ENCODE measurements at regions not wholly inside any gene's neighbourhood (a gene's known extent, or its start where the extent isn't known, plus 50 kb on each side); places are given as distances from the start of the nearest gene placed in this dataset.

DNA sequence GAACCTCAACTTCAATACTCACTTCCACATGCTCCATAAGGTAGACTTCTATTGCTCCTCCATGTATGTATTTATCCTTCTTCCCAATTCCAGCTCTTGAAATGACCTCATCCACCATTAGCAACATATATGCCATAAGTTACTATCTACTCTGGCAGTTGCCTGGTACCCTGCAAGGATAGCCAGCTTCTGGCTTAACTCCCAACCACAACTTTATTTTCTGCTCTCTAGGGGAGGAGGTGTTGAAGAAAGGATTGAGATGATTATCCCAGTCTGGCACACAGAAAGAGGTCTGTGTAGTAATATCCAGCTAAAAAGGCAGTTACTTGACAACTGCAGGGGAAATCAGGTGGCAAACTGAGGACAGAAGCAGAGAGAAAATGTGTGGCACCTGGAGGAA is 71.5 kb upstream of the MDM1 start:
- Histone ChIP-seq H3K27ac (ENCODE audit: insufficient read depth, low read length, poor library complexity, severe bottlenecking) (no peak overlapping the region), H3K36me3 (ENCODE audit: control insufficient read depth, insufficient read depth, low read length) (no peaks in the 10 kb centered on the region), H3K4me3 (ENCODE audit: insufficient read depth, low read depth, low read length, poor library complexity, severe bottlenecking) (no peak overlapping the region), H3K27me3 (replicated peaks; ENCODE audit: control insufficient read depth, insufficient read depth, low read length, poor library complexity, severe bottlenecking) (no peaks in the 10 kb centered on the region), H3K4me1 (ENCODE audit: control insufficient read depth, insufficient read depth, low read length, poor library complexity, severe bottlenecking) (no peaks in the 10 kb centered on the region), H3K9me3 (ENCODE audit: control insufficient read depth, low read length) (no peaks in the 10 kb centered on the region)
- DNase-seq = no peak

DNA sequence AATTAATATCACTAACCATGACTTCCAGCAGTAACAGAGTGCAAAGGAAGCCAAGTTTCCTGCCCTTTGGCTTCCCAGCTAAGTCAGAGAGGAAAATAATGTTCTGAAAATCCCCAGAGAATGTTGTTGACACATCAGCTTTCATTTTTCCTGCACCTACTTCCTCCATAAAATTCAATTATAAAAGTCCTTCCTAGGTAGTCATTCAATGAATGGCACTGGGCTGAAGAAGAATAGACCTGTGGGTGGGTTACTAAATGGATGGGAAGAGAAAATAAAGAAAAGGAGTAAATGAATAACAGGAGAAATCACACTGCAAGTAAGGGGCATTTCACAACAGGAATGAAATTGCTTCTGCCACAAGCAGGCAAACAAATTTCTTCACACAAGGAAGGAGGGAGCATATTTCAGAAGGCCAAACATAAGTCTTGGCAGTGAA is 73.2 kb upstream of the MDM1 start:
- Histone ChIP-seq H3K36me3 (ENCODE audit: control insufficient read depth, insufficient read depth, low read length) (no peaks in the 10 kb centered on the region), H3K27ac (ENCODE audit: insufficient read depth, low read length, poor library complexity, severe bottlenecking) (no peak overlapping the region), H3K4me1 (ENCODE audit: control insufficient read depth, insufficient read depth, low read length, poor library complexity, severe bottlenecking) (no peaks in the 10 kb centered on the region), H3K27me3 (replicated peaks; ENCODE audit: control insufficient read depth, insufficient read depth, low read length, poor library complexity, severe bottlenecking) (no peaks in the 10 kb centered on the region), H3K4me3 (ENCODE audit: insufficient read depth, low read depth, low read length, poor library complexity, severe bottlenecking) (no peak overlapping the region), H3K9me3 (ENCODE audit: control insufficient read depth, low read length) (no peaks in the 10 kb centered on the region)
- DNase-seq = no peak

DNA sequence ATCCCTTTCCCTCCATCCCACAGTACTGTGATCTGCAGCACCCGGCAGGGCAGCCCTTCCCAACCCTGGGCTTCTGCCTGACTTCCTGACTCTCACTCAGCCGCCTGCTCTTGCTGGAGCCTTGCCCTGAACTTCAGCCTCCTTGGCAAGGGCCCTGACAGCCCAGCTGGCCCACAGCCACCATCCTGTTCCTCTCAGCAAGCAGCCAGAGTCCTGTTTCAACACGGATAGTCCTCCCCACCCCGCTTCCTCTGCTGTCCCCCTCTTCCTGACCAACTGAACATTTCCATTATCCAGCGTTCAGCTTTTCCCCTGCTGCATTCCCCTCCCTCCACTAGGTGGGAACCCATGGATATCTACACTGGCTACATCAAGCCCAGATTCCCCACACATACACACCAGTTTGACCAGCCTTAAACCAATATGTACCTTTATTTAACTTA is 74.0 kb upstream of the MDM1 start:
- no peaks in the 10 kb centered on the region for H3K9me3 ChIP-seq (ENCODE audit: control insufficient read depth, low read length)
- DNase-seq = no peak
- no peaks in the 10 kb centered on the region for H3K27me3 ChIP-seq (replicated peaks; ENCODE audit: control insufficient read depth, insufficient read depth, low read length, poor library complexity, severe bottlenecking)
- no peak overlapping the region for H3K4me3 ChIP-seq (ENCODE audit: insufficient read depth, low read depth, low read length, poor library complexity, severe bottlenecking)
- no peaks in the 10 kb centered on the region for H3K4me1 ChIP-seq (ENCODE audit: control insufficient read depth, insufficient read depth, low read length, poor library complexity, severe bottlenecking)
- H3K36me3 ChIP-seq (ENCODE audit: control insufficient read depth, insufficient read depth, low read length) = no peaks in the 10 kb centered on the region
- H3K27ac ChIP-seq (ENCODE audit: insufficient read depth, low read length, poor library complexity, severe bottlenecking) = no peak overlapping the region

DNA sequence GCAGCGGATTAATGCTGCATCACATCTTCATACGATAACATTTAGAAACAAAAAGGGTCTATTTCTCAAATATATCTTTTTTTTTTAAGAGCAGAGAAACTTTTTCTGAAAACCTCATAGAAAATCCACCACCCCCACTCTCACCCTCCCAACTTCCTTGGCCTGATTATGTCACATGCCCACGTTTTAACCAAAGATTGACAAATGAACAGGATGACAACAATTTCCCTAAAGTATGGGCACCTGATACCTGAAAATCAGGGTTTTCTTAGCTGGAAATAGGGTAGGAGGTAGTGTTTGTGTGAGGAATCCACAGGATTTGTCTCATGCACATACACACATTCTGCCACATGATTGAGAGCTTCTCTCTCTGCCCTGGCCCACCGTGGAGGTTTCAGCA is 74.7 kb upstream of the MDM1 start:
- H3K4me3 ChIP-seq (ENCODE audit: insufficient read depth, low read depth, low read length, poor library complexity, severe bottlenecking) = no peak overlapping the region
- no peaks in the 10 kb centered on the region for H3K36me3 ChIP-seq (ENCODE audit: control insufficient read depth, insufficient read depth, low read length)
- H3K27ac ChIP-seq (ENCODE audit: insufficient read depth, low read length, poor library complexity, severe bottlenecking) = no peak overlapping the region
- no peak for DNase-seq
- no peaks in the 10 kb centered on the region for H3K27me3 ChIP-seq (replicated peaks; ENCODE audit: control insufficient read depth, insufficient read depth, low read length, poor library complexity, severe bottlenecking)
- H3K4me1 ChIP-seq (ENCODE audit: control insufficient read depth, insufficient read depth, low read length, poor library complexity, severe bottlenecking) = no peaks in the 10 kb centered on the region
- H3K9me3 ChIP-seq (ENCODE audit: control insufficient read depth, low read length) = no peaks in the 10 kb centered on the region

DNA sequence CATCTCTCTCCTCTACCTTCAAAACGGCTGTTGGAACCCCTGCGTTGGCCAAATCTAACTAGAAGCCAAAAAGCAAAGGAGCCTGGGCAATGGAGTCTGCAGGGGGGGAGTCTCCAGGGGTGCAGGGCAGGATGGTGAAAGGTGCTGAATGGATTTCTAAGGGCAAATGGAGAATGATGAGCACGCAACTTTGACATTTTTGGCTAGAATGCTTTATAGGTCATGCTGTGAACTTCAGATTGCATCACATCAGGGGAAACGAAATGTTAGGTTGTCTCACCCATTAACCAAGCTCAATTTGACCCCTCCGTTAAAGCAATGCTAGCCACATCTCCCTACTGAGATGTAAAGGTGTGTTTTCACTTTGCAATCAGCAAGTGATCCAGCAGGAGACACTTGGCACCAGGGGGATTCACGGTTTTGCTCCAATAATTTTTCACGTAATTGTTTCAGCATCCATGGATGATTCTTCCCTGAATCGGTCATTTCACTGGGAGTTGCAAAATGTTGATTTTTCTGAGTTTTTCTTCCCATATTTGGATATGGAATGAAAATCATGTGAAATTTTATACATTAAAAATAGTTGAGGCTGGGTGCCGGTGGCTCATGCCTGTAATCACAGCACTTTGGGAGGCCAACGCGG is 78.0 kb upstream of the MDM1 start:
- Histone ChIP-seq H3K36me3 (ENCODE audit: control insufficient read depth, insufficient read depth, low read length) (no peaks in the 10 kb centered on the region), H3K9me3 (ENCODE audit: control insufficient read depth, low read length) (no peaks in the 10 kb centered on the region), H3K4me1 (ENCODE audit: control insufficient read depth, insufficient read depth, low read length, poor library complexity, severe bottlenecking) (no peaks in the 10 kb centered on the region), H3K27me3 (replicated peaks; ENCODE audit: control insufficient read depth, insufficient read depth, low read length, poor library complexity, severe bottlenecking) (no peaks in the 10 kb centered on the region), H3K4me3 (ENCODE audit: insufficient read depth, low read depth, low read length, poor library complexity, severe bottlenecking) (no peak overlapping the region), H3K27ac (ENCODE audit: insufficient read depth, low read length, poor library complexity, severe bottlenecking) (no peak overlapping the region)
- DNase-seq = no peak

DNA sequence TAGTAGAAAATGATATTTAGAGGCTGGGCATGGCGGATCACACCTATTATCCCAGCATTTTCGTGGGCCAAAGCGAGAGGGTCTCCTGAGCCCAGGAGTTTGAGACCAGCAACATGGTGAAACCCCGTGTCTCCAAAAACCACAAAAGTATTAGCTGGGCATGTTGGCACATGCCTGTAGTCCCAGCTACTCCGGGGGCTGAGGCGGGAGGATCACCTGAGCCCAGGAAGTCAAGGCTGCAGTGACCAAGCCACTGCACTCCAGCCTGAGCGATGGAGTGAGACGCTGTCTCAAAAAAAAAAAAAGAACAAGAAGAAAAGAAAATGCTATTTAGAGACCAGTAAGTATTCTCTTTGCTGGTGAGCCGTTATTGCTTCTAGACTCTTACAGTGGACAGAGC is 79.2 kb upstream of the MDM1 start:
- Histone ChIP-seq H3K27me3 (replicated peaks; ENCODE audit: control insufficient read depth, insufficient read depth, low read length, poor library complexity, severe bottlenecking) (no peaks in the 10 kb centered on the region), H3K27ac (ENCODE audit: insufficient read depth, low read length, poor library complexity, severe bottlenecking) (no peak overlapping the region), H3K4me1 (ENCODE audit: control insufficient read depth, insufficient read depth, low read length, poor library complexity, severe bottlenecking) (no peaks in the 10 kb centered on the region), H3K36me3 (ENCODE audit: control insufficient read depth, insufficient read depth, low read length) (no peaks in the 10 kb centered on the region), H3K9me3 (ENCODE audit: control insufficient read depth, low read length) (no peaks in the 10 kb centered on the region), H3K4me3 (ENCODE audit: insufficient read depth, low read depth, low read length, poor library complexity, severe bottlenecking) (no peak overlapping the region)
- no peak for DNase-seq

DNA sequence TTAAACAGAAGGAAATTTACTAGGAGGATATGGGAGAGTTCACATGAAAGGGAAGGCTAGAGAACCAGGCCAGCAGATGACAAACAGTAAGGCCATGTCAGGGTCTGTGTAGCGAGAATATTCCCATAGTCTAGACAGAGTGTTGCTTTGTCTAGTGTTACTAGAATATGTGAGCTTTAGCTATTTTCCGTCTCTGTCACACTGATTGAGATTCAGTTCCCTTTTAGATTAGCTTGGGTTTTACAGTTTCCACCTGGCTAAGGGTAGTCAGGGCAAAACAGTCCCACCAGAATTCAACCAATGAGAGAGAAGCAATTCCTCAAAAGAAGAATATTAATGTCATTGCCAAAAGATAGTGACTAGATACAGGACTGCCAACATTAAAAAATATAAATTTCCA is 82.8 kb upstream of the MDM1 start:
- Histone ChIP-seq H3K4me3 (ENCODE audit: insufficient read depth, low read depth, low read length, poor library complexity, severe bottlenecking) (no peak overlapping the region), H3K9me3 (ENCODE audit: control insufficient read depth, low read length) (no peaks in the 10 kb centered on the region), H3K4me1 (ENCODE audit: control insufficient read depth, insufficient read depth, low read length, poor library complexity, severe bottlenecking) (no peaks in the 10 kb centered on the region), H3K27me3 (replicated peaks; ENCODE audit: control insufficient read depth, insufficient read depth, low read length, poor library complexity, severe bottlenecking) (no peaks in the 10 kb centered on the region), H3K36me3 (ENCODE audit: control insufficient read depth, insufficient read depth, low read length) (no peaks in the 10 kb centered on the region), H3K27ac (ENCODE audit: insufficient read depth, low read length, poor library complexity, severe bottlenecking) (no peak overlapping the region)
- DNase-seq = no peak

DNA sequence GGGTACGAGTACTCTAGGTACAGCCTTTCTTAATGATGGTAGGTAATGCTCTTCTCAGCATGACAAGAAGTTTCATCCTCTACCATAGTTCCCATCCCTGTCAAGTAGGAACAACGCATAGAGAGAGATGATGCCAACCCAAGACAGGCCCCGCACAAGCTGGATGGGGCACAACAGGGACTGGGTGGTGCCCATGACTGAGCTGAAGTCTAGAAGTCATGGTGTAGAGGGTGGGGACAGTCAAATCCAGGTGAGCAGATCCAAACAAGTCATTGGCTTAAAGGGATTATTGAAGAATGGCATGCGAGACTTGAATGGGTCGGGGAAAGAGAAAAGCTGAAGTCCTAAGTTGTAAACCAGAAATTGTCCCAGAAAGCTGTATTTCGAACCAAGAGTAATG is 84.2 kb upstream of the MDM1 start:
- Histone ChIP-seq H3K4me3 (ENCODE audit: insufficient read depth, low read depth, low read length, poor library complexity, severe bottlenecking) (no peak overlapping the region), H3K9me3 (ENCODE audit: control insufficient read depth, low read length) (no peaks in the 10 kb centered on the region), H3K4me1 (ENCODE audit: control insufficient read depth, insufficient read depth, low read length, poor library complexity, severe bottlenecking) (peaks cover 4% of the 10 kb centered on the region), H3K36me3 (ENCODE audit: control insufficient read depth, insufficient read depth, low read length) (no peaks in the 10 kb centered on the region), H3K27me3 (replicated peaks; ENCODE audit: control insufficient read depth, insufficient read depth, low read length, poor library complexity, severe bottlenecking) (no peaks in the 10 kb centered on the region), H3K27ac (ENCODE audit: insufficient read depth, low read length, poor library complexity, severe bottlenecking) (no peak overlapping the region)
- no peak for DNase-seq

DNA sequence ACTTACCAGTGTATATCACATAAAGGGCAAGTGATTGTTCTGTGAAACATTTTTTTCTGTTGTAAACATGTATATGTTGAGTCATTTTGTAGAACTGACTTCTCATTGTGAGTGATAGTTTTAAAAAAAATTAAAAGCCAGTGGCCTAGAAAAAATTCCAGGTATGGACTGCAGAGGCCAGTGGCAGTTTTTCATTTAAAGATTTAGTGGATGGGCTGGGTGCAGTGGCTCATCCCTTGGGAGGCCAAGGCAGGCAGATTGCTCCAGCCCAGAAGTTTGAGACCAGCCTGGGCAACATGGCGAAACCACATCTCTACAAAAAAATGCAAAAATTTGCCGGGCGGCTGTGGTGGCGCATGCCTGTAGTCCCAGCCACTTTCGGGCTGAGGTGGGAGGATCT is 84.7 kb upstream of the MDM1 start:
- Histone ChIP-seq H3K27ac (ENCODE audit: insufficient read depth, low read length, poor library complexity, severe bottlenecking) (no peak overlapping the region), H3K36me3 (ENCODE audit: control insufficient read depth, insufficient read depth, low read length) (no peaks in the 10 kb centered on the region), H3K27me3 (replicated peaks; ENCODE audit: control insufficient read depth, insufficient read depth, low read length, poor library complexity, severe bottlenecking) (no peaks in the 10 kb centered on the region), H3K4me3 (ENCODE audit: insufficient read depth, low read depth, low read length, poor library complexity, severe bottlenecking) (no peak overlapping the region), H3K4me1 (ENCODE audit: control insufficient read depth, insufficient read depth, low read length, poor library complexity, severe bottlenecking) (peaks cover 4% of the 10 kb centered on the region), H3K9me3 (ENCODE audit: control insufficient read depth, low read length) (no peaks in the 10 kb centered on the region)
- no peak for DNase-seq

DNA sequence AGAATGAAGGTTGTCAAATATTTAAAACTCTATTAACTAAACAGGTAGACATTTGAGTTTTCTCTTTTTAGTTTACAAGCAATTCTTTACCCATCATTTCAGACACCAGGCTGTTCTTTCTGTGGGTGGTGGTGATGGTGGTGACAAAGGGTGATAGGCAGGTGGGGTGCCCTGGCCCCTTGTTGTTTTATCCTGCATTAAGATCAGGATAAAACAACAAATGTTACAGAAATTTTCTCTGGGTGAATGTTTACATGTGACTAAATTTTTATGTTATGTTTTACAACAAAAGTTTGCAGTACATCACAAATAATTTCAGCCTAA is 85.9 kb upstream of the MDM1 start:
- no peak for DNase-seq
- no peaks in the 10 kb centered on the region for H3K36me3 ChIP-seq (ENCODE audit: control insufficient read depth, insufficient read depth, low read length)
- H3K4me3 ChIP-seq (ENCODE audit: insufficient read depth, low read depth, low read length, poor library complexity, severe bottlenecking) = no peak overlapping the region
- no peaks in the 10 kb centered on the region for H3K9me3 ChIP-seq (ENCODE audit: control insufficient read depth, low read length)
- no peaks in the 10 kb centered on the region for H3K27me3 ChIP-seq (replicated peaks; ENCODE audit: control insufficient read depth, insufficient read depth, low read length, poor library complexity, severe bottlenecking)
- peaks cover 4% of the 10 kb centered on the region for H3K4me1 ChIP-seq (ENCODE audit: control insufficient read depth, insufficient read depth, low read length, poor library complexity, severe bottlenecking)
- H3K27ac ChIP-seq (ENCODE audit: insufficient read depth, low read length, poor library complexity, severe bottlenecking) = no peak overlapping the region
